NT2/D1 (cell line): ENCODE measurements at regions not wholly inside any gene's neighbourhood (a gene's known extent, or its start where the extent isn't known, plus 50 kb on each side); places are given as distances from the start of the nearest gene placed in this dataset.

ENCODE experiments used
- DNase-seq: peaks from one replicate; pipeline ENCODE4 v3.0.0-alpha.2; 2011; ENCODE audit warnings: low read depth, low spot score
- H3K27me3 ChIP-seq: 2 replicates; pipeline ENCODE4 v1.6.0; 2011; ENCODE audit warnings: mild to moderate bottlenecking; ENCODE audit not compliant: insufficient read length, insufficient read depth
- H3K36me3 ChIP-seq: 2 replicates; pipeline ENCODE4 v1.6.1; 2011; ENCODE audit warnings: mild to moderate bottlenecking, low read length, mixed read lengths; ENCODE audit not compliant: insufficient read depth, insufficient read length
- H3K4me1 ChIP-seq: 2 replicates; pipeline ENCODE4 v1.5.1; 2011; ENCODE audit not compliant: insufficient read depth, insufficient read length
- H3K4me3 ChIP-seq: 2 replicates; pipeline ENCODE4 v1.5.1; 2011; ENCODE audit warnings: low read depth; ENCODE audit not compliant: insufficient read length
- H3K9ac ChIP-seq: 2 replicates; pipeline ENCODE4 v1.6.0; 2011; ENCODE audit warnings: low read depth; ENCODE audit not compliant: insufficient read length
- H3K9me3 ChIP-seq: 2 replicates; pipeline ENCODE4 v1.5.1; 2011; ENCODE audit warnings: mild to moderate bottlenecking, low read length; ENCODE audit not compliant: insufficient read depth
- SUZ12 ChIP-seq: IDR thresholded peaks from 2 replicates; pipeline ENCODE4 v1.6.1; 2011; ENCODE audit not compliant: insufficient read length, insufficient read depth; ENCODE audit errors: extremely low read depth
- YY1 ChIP-seq: IDR thresholded peaks from 2 replicates; pipeline ENCODE4 v1.6.1; 2011; ENCODE audit not compliant: insufficient read length, insufficient read depth
- ZNF274 ChIP-seq: IDR thresholded peaks from 2 replicates; pipeline ENCODE4 v1.6.1; 2011; ENCODE audit warnings: mild to moderate bottlenecking, low read depth, low read length

DNA sequence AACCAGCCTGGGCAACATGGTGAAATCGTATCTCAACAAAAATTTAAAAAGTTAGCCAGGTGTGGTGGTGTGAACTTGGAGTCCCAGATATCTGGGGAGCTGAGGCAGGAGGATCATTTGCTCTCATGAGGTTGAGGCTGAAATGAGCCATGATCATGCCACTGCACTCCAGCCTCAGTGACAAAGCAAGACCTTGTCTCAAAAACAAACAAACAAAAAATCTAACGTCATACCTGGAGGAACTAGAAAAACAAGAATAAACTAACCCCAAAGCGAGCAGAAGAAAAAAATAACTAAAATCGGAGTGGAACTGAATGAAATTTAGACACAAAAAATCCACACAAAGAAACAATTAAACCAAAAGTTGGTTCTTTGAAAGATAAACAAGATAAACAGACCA, 1885.1 kb downstream of the OLFM4 start:
- H3K27me3 ChIP-seq: no peaks in the 10 kb centered on the region

DNA sequence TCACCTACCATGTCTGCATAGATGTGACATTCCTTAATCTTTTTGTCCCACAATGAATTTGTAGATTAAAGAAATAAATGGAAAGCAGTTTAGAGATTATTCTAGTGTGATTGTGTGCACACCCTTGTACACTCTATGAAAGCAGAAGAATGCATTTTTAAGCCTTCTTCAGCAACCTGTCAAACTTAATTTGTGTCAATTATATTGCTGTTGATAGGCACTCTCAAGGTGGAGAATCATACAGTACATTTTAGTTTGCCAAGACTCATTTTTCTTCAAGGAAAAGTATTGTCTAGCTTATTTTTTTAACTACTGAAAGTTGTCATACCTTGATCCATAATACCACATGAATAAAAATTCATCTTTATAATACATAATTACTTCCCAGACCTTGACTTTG, 1898.9 kb downstream of the OLFM4 start:
- TF ChIP-seq YY1 (no peak), ZNF274 (no peak), SUZ12 (no peak)
- no peak overlapping the region for H3K4me3 ChIP-seq
- H3K27me3 ChIP-seq: no peaks in the 10 kb centered on the region
- H3K36me3 ChIP-seq: no peaks in the 10 kb centered on the region
- no peaks in the 10 kb centered on the region for H3K9me3 ChIP-seq
- no peaks in the 10 kb centered on the region for H3K4me1 ChIP-seq
- H3K9ac ChIP-seq: no peak overlapping the region
- DNase-seq: no peak

More for the DNA sequence above, 1885.1 kb downstream of the OLFM4 start:
- H3K4me3 ChIP-seq: no peak overlapping the region
- H3K36me3 ChIP-seq: no peaks in the 10 kb centered on the region
- H3K9me3 ChIP-seq: no peaks in the 10 kb centered on the region
- no peaks in the 10 kb centered on the region for H3K4me1 ChIP-seq
- no peak for TF ChIP-seq ZNF274
- no peak for TF ChIP-seq SUZ12
- TF ChIP-seq YY1: no peak
- no peak overlapping the region for H3K9ac ChIP-seq
- DNase-seq: no peak

DNA sequence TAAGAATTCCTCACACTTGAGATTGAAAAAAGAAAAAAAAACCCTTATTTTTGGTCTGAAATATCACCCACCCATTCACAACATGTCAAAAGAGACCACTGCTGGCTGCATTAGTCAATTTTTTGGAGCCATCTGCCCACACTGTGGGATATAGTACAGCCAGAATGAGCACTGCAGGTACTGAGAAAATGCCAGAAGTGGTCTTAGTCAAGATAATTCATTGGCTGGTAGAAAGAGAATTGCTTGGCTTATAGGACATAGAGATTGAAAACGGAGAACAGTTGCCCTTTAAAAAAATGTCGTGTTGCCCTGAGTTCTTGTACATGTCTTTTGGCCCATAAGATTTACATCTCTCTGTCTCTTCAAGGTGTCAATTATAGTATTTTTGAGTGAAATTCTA, 1899.5 kb downstream of the OLFM4 start:
- H3K9me3 ChIP-seq: no peaks in the 10 kb centered on the region
- no peak overlapping the region for H3K4me3 ChIP-seq
- H3K4me1 ChIP-seq: no peaks in the 10 kb centered on the region
- TF ChIP-seq YY1 (no peak), SUZ12 (no peak), ZNF274 (no peak)
- no peaks in the 10 kb centered on the region for H3K27me3 ChIP-seq
- no peak for DNase-seq
- no peak overlapping the region for H3K9ac ChIP-seq
- no peaks in the 10 kb centered on the region for H3K36me3 ChIP-seq

DNA sequence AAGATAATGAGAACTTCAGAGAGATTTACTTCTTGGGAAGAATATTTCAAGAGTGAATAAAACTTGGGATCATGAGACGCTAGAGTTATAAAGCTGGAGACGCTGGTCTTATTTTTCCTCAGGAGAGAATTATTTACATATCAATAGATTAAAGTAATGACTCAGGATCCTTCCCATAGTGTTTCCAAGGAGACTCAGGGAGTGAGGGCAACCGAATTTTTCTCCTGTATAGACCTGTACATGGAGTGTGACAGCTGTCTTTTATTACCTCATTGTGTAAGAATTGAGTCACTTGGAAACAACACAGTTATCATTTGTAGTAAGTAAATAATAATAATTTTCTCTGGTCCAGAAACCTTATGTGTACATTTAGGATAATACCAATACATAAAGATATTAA, 1905.5 kb downstream of the OLFM4 start:
- no peak for DNase-seq
- H3K9ac ChIP-seq: no peak overlapping the region
- H3K4me1 ChIP-seq: no peaks in the 10 kb centered on the region
- no peak overlapping the region for H3K4me3 ChIP-seq
- no peaks in the 10 kb centered on the region for H3K9me3 ChIP-seq
- no peaks in the 10 kb centered on the region for H3K36me3 ChIP-seq
- TF ChIP-seq ZNF274: no peak
- no peak for TF ChIP-seq YY1
- no peak for TF ChIP-seq SUZ12
- H3K27me3 ChIP-seq: no peaks in the 10 kb centered on the region

DNA sequence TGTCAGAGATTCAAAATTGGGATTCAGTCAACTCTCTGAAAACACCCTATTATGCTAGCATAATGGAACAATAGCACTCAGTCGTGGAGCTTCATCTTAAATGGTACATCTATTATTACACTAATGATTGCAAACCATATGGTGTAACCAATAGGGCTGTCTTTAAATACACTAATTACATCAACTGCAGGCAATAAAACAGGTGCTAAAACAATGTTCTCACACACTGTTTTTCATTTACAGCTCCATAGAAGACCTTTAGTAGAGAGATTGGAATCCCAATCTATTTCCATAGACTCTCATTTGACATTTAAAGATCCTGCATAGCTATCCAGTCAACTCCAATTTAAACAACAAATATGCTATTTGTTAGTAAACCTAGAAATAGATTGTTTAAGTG, 1917.4 kb downstream of the OLFM4 start:
- DNase-seq: no peak
- TF ChIP-seq SUZ12 (no peak), ZNF274 (no peak), YY1 (no peak)

DNA sequence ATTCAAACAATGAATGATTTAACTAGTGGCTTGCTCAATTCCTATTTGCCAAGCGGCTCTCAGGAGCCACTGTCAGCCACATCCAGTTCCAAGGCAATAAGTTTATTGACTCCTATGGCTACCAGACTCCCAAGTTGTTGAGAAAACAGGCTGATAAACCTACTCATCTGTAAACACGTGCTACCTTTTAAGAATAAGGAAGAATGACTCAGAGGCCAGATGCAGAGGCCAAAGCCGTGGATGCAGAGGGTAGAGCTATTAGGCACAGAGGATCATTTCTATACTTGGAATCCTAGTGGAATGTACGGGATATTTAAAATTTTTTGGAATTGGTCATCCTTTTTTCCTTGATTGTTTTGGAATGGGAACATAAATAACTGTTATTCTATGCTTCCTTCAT, 1921.1 kb downstream of the OLFM4 start:
- Histone ChIP-seq H3K27me3 (no peaks in the 10 kb centered on the region), H3K36me3 (no peaks in the 10 kb centered on the region), H3K4me3 (no peak overlapping the region), H3K9ac (no peak overlapping the region), H3K4me1 (no peaks in the 10 kb centered on the region), H3K9me3 (no peaks in the 10 kb centered on the region)
- no peak for DNase-seq
- no peak for TF ChIP-seq SUZ12
- no peak for TF ChIP-seq YY1
- no peak for TF ChIP-seq ZNF274

More for the DNA sequence above, 1917.4 kb downstream of the OLFM4 start:
- H3K4me1 ChIP-seq: no peaks in the 10 kb centered on the region
- H3K9ac ChIP-seq: no peak overlapping the region
- no peaks in the 10 kb centered on the region for H3K36me3 ChIP-seq
- no peaks in the 10 kb centered on the region for H3K27me3 ChIP-seq
- H3K4me3 ChIP-seq: no peak overlapping the region
- H3K9me3 ChIP-seq: no peaks in the 10 kb centered on the region

DNA sequence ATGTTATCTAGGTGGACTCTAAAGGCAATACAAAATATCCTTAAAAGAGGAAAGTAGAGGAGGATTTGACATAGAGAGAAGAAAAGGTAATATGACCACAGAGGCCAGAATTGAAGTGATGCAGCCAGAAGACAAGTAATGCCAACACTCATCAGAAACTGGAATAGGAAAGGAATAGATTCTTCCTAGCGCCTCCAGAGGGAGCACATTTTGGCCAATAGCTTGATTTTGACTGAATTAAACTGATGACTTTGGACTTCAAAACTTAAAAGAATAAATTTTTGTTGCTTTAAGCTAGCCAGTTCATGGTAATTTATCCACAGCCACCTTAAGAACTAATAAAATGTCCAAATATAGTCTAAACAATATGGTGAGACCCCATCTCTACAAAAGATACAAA, 1921.9 kb downstream of the OLFM4 start:
- Histone ChIP-seq H3K9me3 (no peaks in the 10 kb centered on the region), H3K36me3 (no peaks in the 10 kb centered on the region), H3K27me3 (no peaks in the 10 kb centered on the region), H3K4me3 (no peak overlapping the region), H3K4me1 (no peaks in the 10 kb centered on the region), H3K9ac (no peak overlapping the region)
- TF ChIP-seq YY1: no peak
- TF ChIP-seq SUZ12: no peak
- no peak for TF ChIP-seq ZNF274
- no peak for DNase-seq
